ENCODE measurements at regions not wholly inside any gene's neighbourhood (a gene's known extent, or its start where the extent isn't known, plus 50 kb on each side); places are given as distances from the start of the nearest gene placed in this dataset.

- no peak for TF ChIP-seq CTCF (IDR thresholded peaks at IDR 0.05; ENCODE audit: low read depth, low read length)
- H3K27ac ChIP-seq (ENCODE audit: low read depth, low read length) = no peak overlapping the region
- peak; percentile 86 for DNase-seq (ENCODE audit: low read depth, low spot score)
- no peaks in the 10 kb centered on the region for H3K27me3 ChIP-seq (ENCODE audit: control insufficient read depth, insufficient read depth, low read length)
- CTCF ChIA-PET = interaction anchor here (2.9 kb wide), 1 partner anchor 99 kb away, joined by 17 read pairs; no protein-coding TSS in a partner anchor
- H3K4me3 ChIP-seq (ENCODE audit: low read depth, low read length) = 0 out of 2 replicates have a peak overlapping the region, but pooled peaks have one; percentile 14
- POLR2A ChIA-PET = no interaction called here
- no peaks in the 10 kb centered on the region for H3K9me3 ChIP-seq (ENCODE audit: control insufficient read depth, insufficient read depth, low read length)
These were observed 156.3 kb upstream of the VEGFC start for GRCh38 chr4:176949029-176949428.

- ChIA-PET POLR2A (no interaction called here), CTCF (no interaction called here)
- Histone ChIP-seq H3K27me3 (ENCODE audit: control insufficient read depth, insufficient read depth, low read length) (no peaks in the 10 kb centered on the region), H3K4me3 (ENCODE audit: low read depth, low read length) (no peak overlapping the region), H3K27ac (ENCODE audit: low read depth, low read length) (no peak overlapping the region), H3K9me3 (ENCODE audit: control insufficient read depth, insufficient read depth, low read length) (peaks cover 10% of the 10 kb centered on the region; the same call in 1 of the 2 replicates)
- DNase-seq (ENCODE audit: low read depth, low spot score) = no peak
- no peak for TF ChIP-seq CTCF (IDR thresholded peaks at IDR 0.05; ENCODE audit: low read depth, low read length)
These were observed 160.3 kb upstream of the VEGFC start for GRCh38 chr4:176953021-176953420.

- Histone ChIP-seq H3K27ac (ENCODE audit: low read depth, low read length) (no peak overlapping the region), H3K4me3 (ENCODE audit: low read depth, low read length) (no peak overlapping the region), H3K27me3 (ENCODE audit: control insufficient read depth, insufficient read depth, low read length) (no peaks in the 10 kb centered on the region), H3K9me3 (ENCODE audit: control insufficient read depth, insufficient read depth, low read length) (peaks cover 10% of the 10 kb centered on the region; the same call in 1 of the 2 replicates)
- ChIA-PET POLR2A (no interaction called here), CTCF (interaction anchor here (0.7 to 1.0 kb wide), 2 partner anchors 90 to 145 kb away, joined by 5 to 6 read pairs; no protein-coding TSS in a partner anchor)
- TF ChIP-seq CTCF (IDR thresholded peaks at IDR 0.05; ENCODE audit: low read depth, low read length) = no peak
- DNase-seq (ENCODE audit: low read depth, low spot score) = no peak
These were observed 164.8 kb upstream of the VEGFC start for GRCh38 chr4:176957353-176958118.

- H3K9me3 ChIP-seq (ENCODE audit: control insufficient read depth, insufficient read depth, low read length) = peaks cover 6% of the 10 kb centered on the region; the same call in 1 of the 2 replicates
- no peak for TF ChIP-seq CTCF (IDR thresholded peaks at IDR 0.05; ENCODE audit: low read depth, low read length)
- H3K4me3 ChIP-seq (ENCODE audit: low read depth, low read length) = no peak overlapping the region
- CTCF ChIA-PET = interaction anchor here (1.2 kb wide), 1 partner anchor 88 kb away, joined by 3 read pairs; no protein-coding TSS in a partner anchor
- POLR2A ChIA-PET = interaction anchor here (0.6 kb wide), 1 partner anchor 10 kb away, joined by 4 read pairs; no protein-coding TSS in a partner anchor
- H3K27me3 ChIP-seq (ENCODE audit: control insufficient read depth, insufficient read depth, low read length) = no peaks in the 10 kb centered on the region
- no peak overlapping the region for H3K27ac ChIP-seq (ENCODE audit: low read depth, low read length)
- DNase-seq (ENCODE audit: low read depth, low spot score) = no peak
These were observed 167.3 kb upstream of the VEGFC start for GRCh38 chr4:176959980-176960379.

GRCh38 chr4:176963121-176963520, 170.4 kb upstream of the VEGFC start:
- CTCF ChIA-PET = interaction anchor here (1.3 kb wide), 1 partner anchor 84 kb away, joined by 3 read pairs; no protein-coding TSS in a partner anchor
- Histone ChIP-seq H3K27ac (ENCODE audit: low read depth, low read length) (no peak overlapping the region), H3K4me3 (ENCODE audit: low read depth, low read length) (no peak overlapping the region)

More at GRCh38 chr4:176963121-176963520, 170.4 kb upstream of the VEGFC start:
- POLR2A ChIA-PET = no interaction called here
- Histone ChIP-seq H3K27me3 (ENCODE audit: control insufficient read depth, insufficient read depth, low read length) (no peaks in the 10 kb centered on the region), H3K9me3 (ENCODE audit: control insufficient read depth, insufficient read depth, low read length) (no peaks in the 10 kb centered on the region)
- DNase-seq (ENCODE audit: low read depth, low spot score) = no peak
- no peak for TF ChIP-seq CTCF (IDR thresholded peaks at IDR 0.05; ENCODE audit: low read depth, low read length)

Data from AG04450 (cell line).